ENCODE measurements at regions not wholly inside any gene's neighbourhood (a gene's known extent, or its start where the extent isn't known, plus 50 kb on each side); places are given as distances from the start of the nearest gene placed in this dataset.
A peak's percentile ranks its signal among the peaks of the same experiment; 100 is the strongest.

DNA sequence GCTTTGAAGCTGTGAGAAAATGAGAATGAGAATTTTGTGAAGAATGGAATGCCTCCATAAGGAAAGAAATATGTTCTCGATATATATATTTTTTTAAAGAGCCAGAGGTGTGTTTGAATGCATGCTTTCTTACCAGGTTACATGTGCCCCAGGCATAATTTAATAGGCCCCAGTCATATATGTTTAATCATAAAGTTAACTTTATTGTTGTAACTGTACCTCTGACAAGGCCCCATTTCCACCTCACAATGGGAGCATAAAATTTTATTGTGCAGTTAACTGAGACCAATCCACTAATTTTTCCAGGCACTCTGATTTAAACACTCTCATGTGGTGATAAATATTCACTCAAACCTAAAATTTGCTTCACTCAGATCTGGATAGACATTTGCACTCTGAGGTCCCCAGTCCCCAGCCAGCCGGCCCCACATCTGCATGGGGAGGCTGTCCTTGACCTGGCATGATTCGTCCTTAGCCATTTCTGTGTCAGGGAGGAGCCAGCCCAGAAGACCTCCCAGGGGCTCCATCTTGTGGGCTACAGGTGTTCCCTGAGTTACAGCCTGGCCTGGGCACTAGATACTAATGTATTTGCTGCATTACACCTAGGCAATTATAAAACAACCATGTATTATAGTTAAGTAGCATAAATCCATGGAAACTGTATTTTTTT is 245.8 kb downstream of the MTRR start:
- intact Hi-C loops (cut with micrococcal nuclease), result no loop called here
- ATAC-seq (no peak), DNase-seq (no peak)

DNA sequence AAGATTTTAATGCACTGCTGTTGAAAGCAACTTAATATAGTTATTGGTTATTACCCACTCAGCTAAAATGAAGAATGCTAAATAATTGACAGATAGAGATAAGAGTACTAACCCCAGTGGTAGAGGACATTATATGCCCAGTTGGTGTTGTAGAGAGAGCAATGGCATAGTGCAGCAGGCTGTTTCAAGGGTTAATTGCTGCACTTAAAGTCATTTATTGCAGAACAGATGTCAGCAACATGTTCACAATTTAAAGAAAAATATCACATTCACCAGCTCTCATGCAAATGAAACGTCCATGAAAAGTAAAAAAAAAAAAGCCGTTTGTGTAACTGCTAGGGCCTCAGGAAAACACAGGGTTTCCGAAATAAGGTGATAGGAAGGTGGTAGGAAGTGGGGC is 254.6 kb downstream of the MTRR start:
- ATAC-seq, result no peak
- intact Hi-C loops (cut with micrococcal nuclease), result no loop called here
- no peak for DNase-seq

DNA sequence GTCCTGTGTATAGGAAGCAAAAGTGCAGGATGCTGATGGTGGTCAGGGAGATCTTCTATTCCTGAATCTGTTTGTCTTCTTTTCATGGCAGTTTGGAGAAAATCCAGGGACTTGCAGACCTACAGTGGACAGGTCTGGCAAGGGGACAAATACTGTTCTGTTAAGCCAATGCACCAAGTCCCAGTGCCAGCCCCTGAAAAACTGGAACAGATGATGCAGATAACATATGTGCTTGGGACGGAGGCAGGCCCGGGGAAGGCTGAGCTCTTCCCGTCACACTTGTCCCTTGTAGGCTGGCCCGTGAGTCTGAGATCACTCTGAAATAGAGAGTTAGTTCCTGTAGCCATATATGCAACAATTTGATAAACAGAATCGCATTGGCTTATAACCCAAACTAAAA is 265.7 kb downstream of the MTRR start:
- intact Hi-C loops (cut with micrococcal nuclease), result no loop called here
- ATAC-seq (no peak), DNase-seq (no peak)

DNA sequence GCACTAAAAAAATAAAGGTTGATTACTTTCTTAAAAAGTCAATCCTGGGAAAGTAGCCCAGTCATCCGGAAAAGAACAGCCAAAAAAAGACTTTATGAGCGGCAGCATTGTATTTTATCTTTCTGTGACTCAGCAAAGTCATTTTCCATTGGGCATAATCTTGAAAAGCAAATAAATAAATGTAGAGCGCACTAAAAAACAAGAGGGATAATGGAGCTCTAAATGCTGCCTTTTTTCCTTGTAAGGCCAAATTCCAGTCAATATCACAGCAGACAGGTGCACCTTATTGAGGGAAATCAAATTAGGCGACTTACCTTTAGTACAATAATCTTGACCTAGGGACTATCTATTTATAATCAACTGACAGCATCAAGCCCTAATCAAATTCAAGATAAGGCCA is 266.8 kb downstream of the MTRR start:
- DNase-seq, result no peak
- intact Hi-C loops (cut with micrococcal nuclease), result no loop called here

DNA sequence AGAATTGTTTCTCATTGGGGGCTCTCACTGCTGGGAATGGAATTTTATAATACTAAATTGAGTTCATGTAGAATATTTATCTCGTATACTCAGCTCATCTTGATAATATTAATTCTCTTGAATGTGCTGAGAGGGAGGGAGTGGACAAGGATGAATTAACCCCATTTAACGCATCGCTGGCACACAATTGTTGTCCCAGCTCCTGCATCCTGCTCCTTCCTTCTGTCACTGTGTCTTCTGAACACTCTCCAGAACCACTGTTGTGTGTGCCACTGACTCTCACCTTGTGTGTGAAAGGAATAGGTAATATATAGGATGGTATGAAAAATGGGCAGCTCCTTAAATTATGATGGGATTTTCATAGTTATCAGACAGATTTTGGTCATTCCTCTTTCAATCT is 267.3 kb downstream of the MTRR start:
- DNase-seq (no peak), ATAC-seq (no peak)
- intact Hi-C loops (cut with micrococcal nuclease), result no loop called here

More for the DNA sequence above, 266.8 kb downstream of the MTRR start:
- ATAC-seq, result no peak

- intact Hi-C loops (cut with micrococcal nuclease), result no loop called here
- ATAC-seq (no peak), DNase-seq (no peak)
Observed at GRCh38 chr5:8137941-8138550, 269.1 kb downstream of the MTRR start.

DNA sequence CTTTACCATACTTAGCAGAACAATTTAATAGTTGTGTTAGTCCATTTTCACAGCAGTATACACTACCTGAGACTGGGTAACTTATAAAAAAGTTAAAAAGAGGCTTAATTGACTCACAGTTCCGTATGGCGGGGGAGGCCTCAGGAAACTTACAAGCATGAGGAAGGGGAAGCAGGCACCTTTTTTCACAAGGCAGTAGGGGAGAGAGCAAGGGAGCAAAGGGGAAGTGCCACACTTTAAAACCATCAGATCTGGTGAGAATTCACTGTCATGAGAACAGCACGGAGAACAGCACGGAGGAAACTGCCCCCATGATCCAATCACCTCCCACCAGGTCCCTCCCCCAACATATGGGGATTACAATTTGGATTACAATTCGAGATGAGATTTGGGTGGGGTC is 269.9 kb downstream of the MTRR start:
- ATAC-seq, result no peak
- DNase-seq, result no peak
- intact Hi-C loops (cut with micrococcal nuclease), result no loop called here

DNA sequence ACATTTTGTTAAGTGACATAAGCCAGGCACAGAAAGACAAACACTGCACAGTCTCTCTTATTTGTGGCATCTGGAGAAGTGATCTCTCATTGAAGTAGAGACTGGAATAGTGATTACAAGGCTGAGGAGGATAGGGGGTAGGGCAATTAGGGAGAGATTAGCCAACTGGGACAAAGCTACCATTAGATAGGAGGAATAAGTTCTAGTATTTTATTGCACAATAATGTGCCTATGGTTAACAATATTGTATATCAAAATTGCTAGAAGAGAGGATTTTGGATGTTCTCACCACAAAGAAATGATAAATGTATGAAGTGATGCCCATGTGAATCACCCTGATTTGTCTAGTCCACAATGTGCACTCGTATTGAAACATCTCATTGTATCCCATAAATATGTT is 281.8 kb downstream of the MTRR start:
- intact Hi-C loops (cut with micrococcal nuclease), result no loop called here
- DNase-seq (no peak), ATAC-seq (no peak)

GRCh38 chr5:8156706-8157105 is 287.8 kb downstream of the MTRR start:
- intact Hi-C loops (cut with micrococcal nuclease), result no loop called here
- ATAC-seq (no peak), DNase-seq (no peak)

DNA sequence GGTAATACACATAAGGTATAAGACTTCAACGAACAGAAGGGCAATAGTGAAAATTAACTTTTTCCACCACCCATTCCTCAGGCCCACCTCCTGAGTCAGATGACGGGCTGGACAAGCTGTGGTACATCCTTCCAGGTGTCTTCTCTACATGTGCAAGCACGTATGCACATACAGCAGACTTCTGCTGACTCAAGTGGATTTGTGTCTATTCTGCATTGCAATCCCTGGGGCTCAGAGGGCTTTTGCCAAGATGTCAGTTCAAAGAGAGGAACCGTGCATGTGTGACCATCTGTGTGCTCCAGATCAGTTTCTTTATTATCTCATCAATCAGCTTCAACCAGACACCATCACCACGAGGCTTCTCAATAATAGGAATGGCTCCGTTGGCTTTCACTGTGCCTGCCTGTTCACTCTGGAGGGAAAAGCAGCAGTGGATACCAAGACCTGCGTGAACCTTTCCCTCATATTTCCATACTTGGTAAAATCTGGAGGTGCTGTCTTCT is 288.4 kb downstream of the MTRR start:
- DNase-seq (no peak), ATAC-seq (no peak)
- intact Hi-C loops (cut with micrococcal nuclease), result no loop called here

DNA sequence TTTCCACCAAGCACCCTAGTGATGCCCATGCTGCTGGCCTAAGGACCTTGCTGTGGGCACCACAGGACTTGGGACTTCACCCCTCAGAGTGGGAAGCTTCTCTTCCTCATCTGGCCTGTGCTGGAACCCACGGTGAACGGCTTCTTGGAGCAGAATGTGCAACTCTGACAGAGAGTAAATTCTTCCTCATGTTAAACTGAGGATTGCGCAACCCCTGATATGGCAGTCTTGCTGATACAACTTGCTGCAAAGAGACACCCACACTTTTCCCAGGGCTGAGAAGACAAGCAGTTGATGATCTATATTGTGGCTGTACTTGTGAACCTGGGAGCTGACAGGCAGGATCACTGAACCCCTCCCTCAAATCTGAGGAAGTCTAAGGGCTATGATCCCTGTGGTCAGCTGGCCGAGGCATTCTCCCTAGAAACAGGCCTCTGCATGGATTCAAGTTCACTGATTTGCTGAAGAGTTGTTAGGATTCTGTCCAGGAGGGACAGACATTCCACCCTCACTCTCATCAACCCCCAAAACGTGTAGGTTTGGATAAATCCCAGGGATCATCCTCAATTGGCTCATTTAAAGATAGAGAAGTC is 307.2 kb downstream of the MTRR start:
- DNase-seq (no peak), ATAC-seq (peak; percentile 32)
- intact Hi-C loops (cut with micrococcal nuclease), result no loop called here

DNA sequence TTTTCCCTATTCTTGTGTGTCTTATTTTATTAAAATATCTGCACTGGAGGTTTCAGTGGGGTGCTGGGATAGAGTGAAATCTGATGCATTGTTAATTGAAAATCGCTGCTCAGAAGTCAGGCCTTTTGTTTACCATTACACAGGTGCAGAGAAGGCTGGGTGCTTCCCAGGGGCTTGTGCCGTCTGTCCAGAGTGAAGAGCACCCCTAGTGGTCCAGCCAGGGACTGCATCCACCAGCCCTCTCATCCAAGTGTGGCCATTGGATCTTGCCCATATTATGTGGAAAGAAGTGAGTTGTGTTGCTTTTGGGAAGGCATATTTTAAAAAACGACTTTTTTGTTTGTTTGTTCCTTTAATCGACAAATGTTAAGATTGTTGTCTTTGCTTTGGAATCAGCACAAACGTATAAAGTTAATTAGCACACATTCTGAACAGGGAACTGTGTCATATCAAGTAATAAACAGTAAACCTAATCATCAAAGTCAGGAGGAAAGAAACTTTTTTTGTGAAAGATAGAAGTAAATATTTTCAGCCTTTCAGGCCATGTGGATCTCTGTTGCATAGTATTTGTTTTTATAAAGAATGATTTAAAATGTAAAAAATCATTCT is 315.6 kb downstream of the MTRR start:
- intact Hi-C loops (cut with micrococcal nuclease), result no loop called here
- ATAC-seq (no peak), DNase-seq (peak; percentile 35)

GRCh38 chr5:8185852-8186251 is 316.9 kb downstream of the MTRR start:
- intact Hi-C loops (cut with micrococcal nuclease), result no loop called here
- no peak for DNase-seq
- no peak for ATAC-seq

DNA sequence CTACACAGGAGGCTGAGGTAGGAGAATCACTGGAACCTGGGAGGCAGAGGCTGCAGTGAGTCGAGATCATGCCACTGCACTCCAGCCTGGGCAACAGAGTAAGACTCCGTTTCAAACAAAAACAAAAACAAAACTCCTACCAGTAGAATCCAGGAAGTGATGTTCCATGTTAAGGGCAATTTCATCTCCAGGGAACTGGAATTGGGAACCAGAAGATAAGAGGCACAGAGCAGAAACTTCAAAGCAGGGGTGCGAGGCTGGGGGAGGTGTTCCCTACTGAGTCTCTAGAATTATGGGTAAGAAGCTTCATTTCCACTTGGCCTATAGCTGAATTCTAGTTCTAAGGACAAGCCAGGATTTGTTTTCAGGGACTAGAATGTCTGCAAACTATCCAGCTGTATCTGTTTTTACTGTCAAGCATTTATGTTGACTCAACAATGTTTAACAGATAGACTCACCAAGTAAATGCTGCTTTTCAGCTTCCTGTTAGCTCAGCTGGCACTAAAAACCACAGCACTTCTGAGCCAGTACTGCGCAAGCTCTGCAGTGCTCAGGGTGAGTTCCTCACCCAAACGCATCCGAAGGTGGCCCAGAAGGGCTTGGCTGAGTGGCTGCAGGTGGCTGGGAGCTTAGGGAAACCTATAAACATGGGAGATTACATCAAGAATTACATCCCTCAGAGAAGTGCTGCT is 320.1 kb downstream of the MTRR start:
- intact Hi-C loops (cut with micrococcal nuclease), result no loop called here
- ATAC-seq, result no peak
- DNase-seq, result no peak

- DNase-seq (no peak), ATAC-seq (no peak)
- intact Hi-C loops (cut with micrococcal nuclease), result no loop called here
Observed at GRCh38 chr5:8192840-8193239, 323.9 kb downstream of the MTRR start.

DNA sequence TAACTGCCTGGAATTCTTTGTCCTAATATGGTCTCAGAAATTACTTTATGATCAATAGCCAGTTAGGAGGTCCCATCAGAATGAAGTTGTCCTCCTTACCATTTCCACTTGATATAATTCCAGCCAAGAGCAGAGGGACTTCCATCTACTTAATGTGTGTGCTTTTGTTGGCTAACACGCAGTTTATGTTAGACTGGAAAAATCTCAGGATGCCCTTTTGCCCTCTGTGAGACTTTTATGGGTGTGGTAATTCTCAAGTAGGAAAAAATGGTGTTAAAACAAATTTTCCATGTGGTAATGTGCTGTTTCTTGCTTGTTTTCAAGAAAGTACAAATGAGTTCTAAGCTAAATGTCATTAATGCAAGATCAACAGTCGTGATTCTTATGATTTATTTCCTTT is 327.1 kb downstream of the MTRR start:
- intact Hi-C loops (cut with micrococcal nuclease), result no loop called here
- DNase-seq, result no peak
- ATAC-seq, result no peak

- ATAC-seq (no peak), DNase-seq (no peak)
- intact Hi-C loops (cut with micrococcal nuclease), result no loop called here
Observed at GRCh38 chr5:8208307-8208706, 339.4 kb downstream of the MTRR start.

- ATAC-seq, result no peak
- DNase-seq, result no peak
- intact Hi-C loops (cut with micrococcal nuclease), result no loop called here
Observed at GRCh38 chr5:8209500-8209899, 340.6 kb downstream of the MTRR start.

- intact Hi-C loops (cut with micrococcal nuclease), result no loop called here
- ATAC-seq, result no peak
- DNase-seq, result no peak
Observed at GRCh38 chr5:8213701-8214240, 344.8 kb downstream of the MTRR start.

DNA sequence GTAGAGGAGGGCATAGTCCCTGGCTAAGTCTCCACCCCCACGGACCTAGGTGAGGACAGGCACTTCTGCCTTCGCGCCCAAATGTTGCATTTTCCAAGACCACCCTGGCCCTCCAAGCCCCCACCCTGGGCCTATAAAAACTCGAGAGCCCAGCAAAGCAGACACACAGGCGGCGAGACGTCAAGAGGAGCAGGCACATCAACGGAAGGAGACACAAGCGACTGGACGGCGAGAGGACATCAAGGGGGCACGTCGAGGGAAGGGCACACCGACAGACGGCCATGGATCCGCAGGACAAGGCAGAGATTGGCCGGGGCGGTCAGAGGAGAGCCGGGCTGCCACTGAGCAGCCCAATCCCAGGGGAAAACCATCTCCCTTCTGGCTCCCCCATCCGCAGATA is 348.0 kb downstream of the MTRR start:
- no peak for ATAC-seq
- intact Hi-C loops (cut with micrococcal nuclease), result no loop called here

More for the DNA sequence above, 348.0 kb downstream of the MTRR start:
- DNase-seq, result no peak

Data from left ventricle myocardium superior (tissue), 1 donor.